Lower leg skin (tissue), 4 donors: ENCODE measurements at regions not wholly inside any gene's neighbourhood (a gene's known extent, or its start where the extent isn't known, plus 50 kb on each side); places are given as distances from the start of the nearest gene placed in this dataset.

ENCODE experiments used
- DNase-seq, 2 donors: peaks; one replicate each; pipeline ENCODE4 v3.0.0-alpha.2; 2019; ENCODE audit warnings: low spot score in 2 of 2
- H3K4me3 ChIP-seq: fragments of 200-600 bp; sonication (generic); 2 replicates; pipeline ENCODE4 v1.5.1; 2017; ENCODE audit warnings: mild to moderate bottlenecking, low read depth; ENCODE audit not compliant: poor library complexity, severe bottlenecking
- POLR2A ChIP-seq, 2 donors: fragments of 450-650 bp; IDR thresholded peaks; one replicate each; pipeline ENCODE4 v1.6.1; 2016 to 2017; ENCODE audit warnings: antibody characterized with exemption in 2 of 2, mild to moderate bottlenecking in 1 of 2, moderate library complexity in 1 of 2
- WGBS, 2 donors: methylation state at CpG; one replicate each; pipeline ENCODE4 v1.1.5; 2018; 5-methylcytosine and 5-hydroxymethylcytosine counted together
- intact Hi-C: fragments of 100-400 bp; cut with DNase I; formaldehyde crosslinking; loops from one replicate; pipeline ENCODE4 v1.15.0; 2023; ENCODE audit warnings: low total_unique reads
- TF ChIP-seq, protein P1 (sequence below), 3 donors: fragments of 450-650 bp; IDR thresholded peaks; one replicate each; pipeline ENCODE4 v1.5.1; 2016; ENCODE audit warnings: antibody characterized with exemption in 3 of 3, mild to moderate bottlenecking in 3 of 3, moderate library complexity in 2 of 3

DNA sequence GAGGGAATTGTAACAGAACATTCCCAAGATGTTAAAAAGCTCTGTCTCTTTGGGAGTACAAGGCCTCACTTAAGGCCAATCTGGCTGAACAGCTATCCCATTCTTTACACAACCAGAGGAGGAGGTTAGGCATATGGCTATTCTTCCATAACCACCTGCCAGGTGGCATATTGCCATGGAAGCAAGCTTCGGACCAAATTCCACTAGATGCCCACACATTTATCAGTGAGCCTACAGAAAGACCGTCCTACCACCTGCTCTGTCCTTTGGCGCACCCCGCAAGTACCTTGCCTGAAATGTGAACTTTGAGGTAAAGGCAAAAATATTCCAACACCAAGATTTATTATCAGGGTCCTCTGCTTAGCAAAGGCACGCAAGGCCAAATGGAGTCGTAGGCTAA, 519.9 kb upstream of the TNP1 start:
- H3K4me3 ChIP-seq = no peak overlapping the region
- WGBS, 2 donors = 89 to 94% methylated on average over 6 of the region's 6 CpGs
- TF ChIP-seq POLR2A (IDR thresholded peaks at IDR 0.05) = no peak
- TF ChIP-seq, protein P1, sequence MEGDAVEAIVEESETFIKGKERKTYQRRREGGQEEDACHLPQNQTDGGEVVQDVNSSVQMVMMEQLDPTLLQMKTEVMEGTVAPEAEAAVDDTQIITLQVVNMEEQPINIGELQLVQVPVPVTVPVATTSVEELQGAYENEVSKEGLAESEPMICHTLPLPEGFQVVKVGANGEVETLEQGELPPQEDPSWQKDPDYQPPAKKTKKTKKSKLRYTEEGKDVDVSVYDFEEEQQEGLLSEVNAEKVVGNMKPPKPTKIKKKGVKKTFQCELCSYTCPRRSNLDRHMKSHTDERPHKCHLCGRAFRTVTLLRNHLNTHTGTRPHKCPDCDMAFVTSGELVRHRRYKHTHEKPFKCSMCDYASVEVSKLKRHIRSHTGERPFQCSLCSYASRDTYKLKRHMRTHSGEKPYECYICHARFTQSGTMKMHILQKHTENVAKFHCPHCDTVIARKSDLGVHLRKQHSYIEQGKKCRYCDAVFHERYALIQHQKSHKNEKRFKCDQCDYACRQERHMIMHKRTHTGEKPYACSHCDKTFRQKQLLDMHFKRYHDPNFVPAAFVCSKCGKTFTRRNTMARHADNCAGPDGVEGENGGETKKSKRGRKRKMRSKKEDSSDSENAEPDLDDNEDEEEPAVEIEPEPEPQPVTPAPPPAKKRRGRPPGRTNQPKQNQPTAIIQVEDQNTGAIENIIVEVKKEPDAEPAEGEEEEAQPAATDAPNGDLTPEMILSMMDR (IDR thresholded peaks at IDR 0.05) = no peak
- intact Hi-C loops = loop anchor here (10.0 kb wide), 1 partner anchor 85 kb away; no protein-coding TSS in a partner anchor
- DNase-seq = no peak

DNA sequence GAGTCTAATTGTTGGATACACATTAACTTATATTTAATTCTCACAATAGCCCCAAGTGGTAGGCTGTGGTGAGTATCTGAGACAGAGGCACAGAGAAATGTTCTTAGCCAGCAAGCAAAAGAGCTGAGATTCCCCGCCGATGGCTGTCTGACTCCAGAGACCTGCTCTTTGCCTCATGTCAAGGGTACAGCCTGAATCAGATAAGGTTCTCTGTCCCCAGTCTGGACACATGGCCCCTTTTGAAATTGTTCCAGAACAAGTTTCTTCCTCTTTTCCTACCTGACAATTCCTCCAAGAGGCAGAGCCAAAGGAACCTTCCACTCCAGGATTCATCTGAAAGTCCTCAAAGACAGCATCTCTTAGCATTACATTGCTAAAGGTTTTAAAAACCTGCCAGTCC, 512.9 kb upstream of the TNP1 start:
- intact Hi-C loops = no loop called here
- WGBS, 2 donors = 94 to 95% methylated on average over 2 of the region's 2 CpGs
- DNase-seq = no peak
- no peak overlapping the region for H3K4me3 ChIP-seq
- TF ChIP-seq, protein P1 (IDR thresholded peaks at IDR 0.05) = no peak
- no peak for TF ChIP-seq POLR2A (IDR thresholded peaks at IDR 0.05)

DNA sequence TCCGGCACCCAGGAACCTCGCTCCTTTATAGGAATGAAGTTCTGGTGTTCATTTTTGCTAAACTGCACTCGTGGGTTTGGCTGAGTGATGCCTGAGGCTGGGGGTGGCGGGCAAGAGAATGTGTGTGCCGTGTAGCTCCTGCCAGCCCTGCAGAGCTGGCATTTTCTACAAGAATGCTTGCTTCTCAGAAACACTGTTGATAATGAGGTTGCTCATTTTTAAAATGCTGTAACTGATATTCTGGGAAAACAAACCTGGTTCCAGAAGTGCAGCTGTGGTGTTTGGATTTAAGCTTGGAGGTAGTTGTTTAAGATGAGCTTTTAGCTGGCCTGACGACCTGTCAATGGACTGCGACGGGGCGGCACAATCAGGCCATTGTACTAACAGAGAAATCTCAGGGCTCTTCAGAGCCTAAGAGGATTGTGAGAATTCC, 511.9 kb upstream of the TNP1 start:
- DNase-seq = no peak
- intact Hi-C loops = no loop called here
- TF ChIP-seq, protein P1 (IDR thresholded peaks at IDR 0.05) = no peak
- TF ChIP-seq POLR2A (IDR thresholded peaks at IDR 0.05) = no peak
- WGBS, 2 donors = 76 to 81% methylated on average over 9 of the region's 9 CpGs
- H3K4me3 ChIP-seq = no peak overlapping the region

DNA sequence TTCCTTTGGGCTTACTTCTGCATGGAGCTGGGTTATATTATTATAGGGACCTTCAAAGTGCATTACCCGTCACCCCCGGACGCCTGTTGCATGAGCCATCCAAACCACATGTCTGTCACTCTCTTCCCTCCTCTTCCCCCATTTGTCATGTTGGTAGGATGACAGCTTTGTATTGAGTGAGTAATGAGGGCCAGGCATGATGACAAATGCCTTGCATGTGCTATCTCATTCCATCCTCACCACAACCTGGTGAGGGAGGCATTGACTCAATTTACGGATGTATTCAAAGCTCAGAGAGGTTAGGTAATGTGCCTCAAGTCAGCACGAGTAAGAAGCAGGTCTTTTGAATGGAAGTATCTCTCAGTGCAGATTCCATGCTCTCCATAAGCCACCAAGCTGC, 510.5 kb upstream of the TNP1 start:
- intact Hi-C loops = no loop called here
- no peak for TF ChIP-seq POLR2A (IDR thresholded peaks at IDR 0.05)
- TF ChIP-seq, protein P1 (IDR thresholded peaks at IDR 0.05) = no peak
- no peak overlapping the region for H3K4me3 ChIP-seq
- DNase-seq = no peak
- WGBS, 2 donors = 72 to 84% methylated on average over 5 of the region's 5 CpGs

DNA sequence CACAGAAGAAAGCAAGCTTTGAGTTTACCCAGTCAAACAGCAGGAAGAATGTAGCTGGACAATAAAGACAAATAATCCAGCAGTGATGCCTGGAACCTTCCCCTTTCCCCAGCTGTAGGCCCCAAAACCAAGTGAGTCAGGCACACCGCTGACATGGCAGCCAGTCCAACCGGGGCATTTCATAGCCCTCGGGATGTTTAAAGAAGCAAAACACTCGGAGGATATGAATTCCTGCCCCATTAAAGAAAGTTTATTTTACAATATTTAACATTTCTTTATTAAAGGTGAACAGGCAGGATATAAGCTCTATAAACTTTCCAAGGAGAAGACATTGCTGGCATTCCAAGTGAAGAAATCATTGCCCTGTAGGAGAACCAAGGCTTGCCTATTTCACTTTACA, 507.6 kb upstream of the TNP1 start:
- H3K4me3 ChIP-seq = no peak overlapping the region
- 93 to 96% methylated on average over 4 of the region's 4 CpGs for WGBS, 2 donors
- no peak for DNase-seq
- no peak for TF ChIP-seq POLR2A (IDR thresholded peaks at IDR 0.05)
- TF ChIP-seq, protein P1 (IDR thresholded peaks at IDR 0.05) = no peak
- intact Hi-C loops = no loop called here

DNA sequence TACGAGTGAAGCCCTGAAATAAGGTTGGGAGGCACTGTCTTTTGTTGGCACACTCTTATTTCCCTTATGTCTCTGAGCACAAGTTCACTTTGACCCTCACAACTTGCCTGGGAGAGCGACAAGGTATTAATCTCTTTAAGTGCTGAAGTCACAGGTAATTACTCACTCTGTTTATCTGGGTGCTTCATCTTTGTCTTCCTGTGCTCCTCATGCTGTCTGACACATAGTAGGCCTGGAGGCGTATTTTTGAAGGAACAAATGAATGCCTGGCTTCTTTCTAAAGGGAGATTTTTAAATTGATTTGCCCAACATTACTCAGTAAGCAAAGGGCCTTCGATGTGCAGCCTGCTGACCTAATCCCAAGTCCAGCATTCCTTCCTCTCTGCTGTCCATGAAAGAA, 507.1 kb upstream of the TNP1 start:
- TF ChIP-seq, protein P1 (IDR thresholded peaks at IDR 0.05) = no peak
- no peak for TF ChIP-seq POLR2A (IDR thresholded peaks at IDR 0.05)
- 59 to 64% methylated on average over 4 of the region's 4 CpGs for WGBS, 2 donors
- intact Hi-C loops = no loop called here
- no peak for DNase-seq
- H3K4me3 ChIP-seq = no peak overlapping the region
